Middle frontal gyrus (tissue), 1 donor: ENCODE measurements at regions not wholly inside any gene's neighbourhood (a gene's known extent, or its start where the extent isn't known, plus 50 kb on each side); places are given as distances from the start of the nearest gene placed in this dataset.
"Not testable (repeated sequence)": the region's sequence is repeated elsewhere in the genome, so short reads cannot be mapped to it uniquely, and the experiment has no call there.

Experiments used
- DNase-seq: peaks from one replicate; pipeline ENCODE4 v3.0.0-alpha.2; 2015; ENCODE audit warnings: low spot score; ENCODE audit errors: extremely low spot score

DNA sequence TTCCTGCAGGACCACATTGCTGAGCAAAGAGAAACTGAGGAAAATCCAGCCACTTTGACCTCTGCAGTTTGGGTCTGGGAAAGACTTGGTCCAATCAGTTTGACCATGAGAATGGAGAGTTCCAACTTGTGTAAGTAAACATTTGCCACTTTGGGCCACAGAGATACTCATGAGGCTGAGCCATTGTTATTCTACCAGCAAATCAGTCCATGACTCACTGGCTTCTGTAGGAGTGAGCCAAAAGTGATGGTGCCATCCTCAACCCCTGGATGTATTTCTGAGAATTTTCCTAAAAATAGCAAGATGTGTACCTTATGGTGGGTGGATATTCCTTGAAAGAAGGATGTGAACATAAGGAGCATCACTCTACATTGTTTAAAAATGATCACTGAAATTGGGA is 192.9 kb upstream of the OR4E1 start:
- no peak for DNase-seq

DNA sequence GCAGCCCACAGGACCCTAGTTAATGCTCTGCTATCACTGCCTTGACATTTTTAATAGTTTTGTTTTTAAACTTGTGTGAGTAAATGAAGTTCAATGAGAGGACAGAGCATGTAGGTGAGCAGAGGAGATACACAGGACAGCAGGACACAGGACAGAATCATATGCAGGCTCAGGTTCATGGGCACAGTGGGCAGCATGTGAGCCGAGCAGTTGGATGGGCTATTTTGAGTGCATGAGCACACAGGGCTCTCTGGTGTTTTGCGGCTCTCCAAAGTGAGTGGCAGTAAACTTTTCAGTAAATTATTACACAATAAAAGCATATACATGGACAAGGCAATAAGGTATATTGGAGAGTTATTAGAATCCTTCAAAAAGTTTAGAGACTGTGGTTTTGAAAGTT is 189.7 kb upstream of the OR4E1 start:
- no peak for DNase-seq

DNA sequence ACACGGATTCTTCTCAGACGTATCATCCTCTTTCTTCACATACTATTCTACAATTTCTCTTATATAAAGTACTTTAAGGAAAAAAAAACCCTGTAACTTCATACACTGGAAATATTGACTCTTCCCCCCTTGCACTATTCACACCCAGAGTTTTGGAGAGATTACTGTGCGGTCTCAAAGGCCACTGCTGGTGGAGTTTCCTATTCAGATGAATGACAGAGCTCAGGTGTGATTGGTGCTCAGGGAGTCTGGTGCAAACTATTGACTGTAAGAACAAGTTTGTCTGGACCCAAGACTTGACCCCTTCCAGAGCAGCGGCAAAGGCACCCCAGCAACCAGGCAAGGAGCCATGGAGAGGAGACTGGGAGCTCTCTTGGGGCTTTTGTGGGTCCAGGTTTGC is 187.5 kb upstream of the OR4E1 start:
- no peak for DNase-seq

DNA sequence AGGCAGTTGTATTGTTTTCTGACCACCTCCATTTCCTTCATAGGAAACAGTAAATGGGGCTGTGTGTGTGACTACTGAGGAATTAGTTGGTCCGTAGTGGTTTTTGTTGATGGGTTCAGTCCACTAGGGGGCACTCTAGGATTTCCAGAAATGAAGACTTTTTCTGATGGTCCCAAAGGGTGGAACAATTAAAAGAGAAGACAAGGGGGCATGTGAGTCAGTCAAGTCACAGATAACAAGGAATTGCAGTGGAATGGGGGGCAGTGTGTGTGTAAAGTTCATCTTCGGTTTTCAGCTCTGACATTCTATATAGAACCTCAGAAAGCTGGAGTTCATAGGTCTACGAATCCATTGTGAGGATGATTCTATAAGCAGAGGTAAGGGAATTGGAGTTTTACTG is 186.6 kb upstream of the OR4E1 start:
- DNase-seq: no peak

DNA sequence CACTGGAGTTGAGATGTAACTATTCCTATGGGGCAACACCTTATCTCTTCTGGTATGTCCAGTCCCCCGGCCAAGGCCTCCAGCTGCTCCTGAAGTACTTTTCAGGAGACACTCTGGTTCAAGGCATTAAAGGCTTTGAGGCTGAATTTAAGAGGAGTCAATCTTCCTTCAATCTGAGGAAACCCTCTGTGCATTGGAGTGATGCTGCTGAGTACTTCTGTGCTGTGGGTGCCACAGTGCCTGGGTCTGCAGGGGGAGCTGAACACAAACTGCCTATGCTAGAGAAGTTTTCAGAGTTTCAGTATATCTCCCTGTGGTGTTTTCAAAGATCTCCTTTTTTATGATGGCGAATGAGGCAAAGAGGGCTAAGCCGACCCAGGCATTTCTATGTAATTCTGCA is 179.2 kb upstream of the OR4E1 start:
- no peak for DNase-seq

DNA sequence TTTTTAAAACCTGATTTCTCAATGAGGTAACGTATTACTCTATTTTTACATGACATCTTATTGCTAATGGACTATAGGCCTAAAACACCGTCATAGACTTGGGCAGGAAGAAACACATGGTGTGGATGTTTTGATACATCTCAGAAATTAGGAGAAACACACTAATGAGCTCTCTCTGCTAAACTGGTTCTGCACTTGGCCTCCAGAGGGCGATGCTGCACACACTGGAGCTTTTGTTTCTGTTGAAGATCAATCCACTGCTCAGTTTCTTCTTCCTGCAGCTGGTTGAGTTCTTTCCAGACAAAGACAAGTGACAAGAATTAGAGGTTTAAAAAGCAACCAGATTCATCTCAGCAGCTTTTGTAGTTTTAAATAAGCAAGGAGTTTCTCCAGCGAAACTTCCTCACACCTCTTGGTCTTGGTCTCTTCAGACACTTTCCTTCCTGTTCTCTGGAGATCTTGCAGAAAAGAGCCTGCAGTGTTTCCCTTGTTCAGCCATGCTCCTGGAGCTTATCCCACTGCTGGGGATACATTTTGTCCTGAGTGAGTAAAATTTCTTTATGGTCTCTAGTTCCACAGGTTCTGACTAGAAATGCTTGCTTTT is 178.5 kb upstream of the OR4E1 start:
- no peak for DNase-seq

DNA sequence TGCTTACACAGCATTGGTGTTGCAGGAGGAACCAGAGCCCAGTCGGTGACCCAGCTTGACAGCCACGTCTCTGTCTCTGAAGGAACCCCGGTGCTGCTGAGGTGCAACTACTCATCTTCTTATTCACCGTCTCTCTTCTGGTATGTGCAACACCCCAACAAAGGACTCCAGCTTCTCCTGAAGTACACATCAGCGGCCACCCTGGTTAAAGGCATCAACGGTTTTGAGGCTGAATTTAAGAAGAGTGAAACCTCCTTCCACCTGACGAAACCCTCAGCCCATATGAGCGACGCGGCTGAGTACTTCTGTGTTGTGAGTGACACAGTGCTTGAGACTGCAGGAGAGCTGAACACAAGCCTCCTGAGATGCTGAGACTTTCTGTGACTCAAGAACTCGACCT is 173.3 kb upstream of the OR4E1 start:
- not testable (repeated sequence) for DNase-seq

DNA sequence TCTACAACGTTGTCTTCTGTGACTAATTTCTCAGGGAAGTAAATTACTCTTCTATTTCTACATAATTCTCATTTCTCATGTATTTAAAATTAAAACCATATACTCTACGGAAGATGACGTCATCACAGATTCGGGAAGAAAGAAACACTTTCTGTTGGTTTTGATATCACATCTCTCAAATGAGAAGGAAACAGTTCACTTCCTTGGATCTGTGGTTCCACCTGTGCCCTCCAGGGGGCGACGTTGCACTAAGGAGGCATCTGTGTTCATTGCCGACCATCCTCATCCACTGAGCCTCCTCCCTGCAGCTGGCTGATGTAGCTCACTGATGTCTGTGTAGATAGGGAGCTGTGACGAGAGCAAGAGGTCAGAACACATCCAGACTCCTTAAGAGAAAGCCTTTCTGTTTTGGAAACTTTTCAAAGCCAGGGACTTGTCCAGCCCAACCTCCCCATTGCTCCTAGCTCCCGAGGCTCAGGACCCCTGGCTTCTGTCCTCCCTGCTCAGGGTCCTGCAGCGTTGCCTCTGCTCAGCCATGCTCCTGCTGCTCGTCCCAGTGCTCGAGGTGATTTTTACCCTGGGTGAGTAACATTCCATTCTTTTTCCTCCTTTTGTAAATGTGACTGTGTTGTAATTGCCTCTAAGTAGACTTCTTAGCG is 172.7 kb upstream of the OR4E1 start:
- no peak for DNase-seq

DNA sequence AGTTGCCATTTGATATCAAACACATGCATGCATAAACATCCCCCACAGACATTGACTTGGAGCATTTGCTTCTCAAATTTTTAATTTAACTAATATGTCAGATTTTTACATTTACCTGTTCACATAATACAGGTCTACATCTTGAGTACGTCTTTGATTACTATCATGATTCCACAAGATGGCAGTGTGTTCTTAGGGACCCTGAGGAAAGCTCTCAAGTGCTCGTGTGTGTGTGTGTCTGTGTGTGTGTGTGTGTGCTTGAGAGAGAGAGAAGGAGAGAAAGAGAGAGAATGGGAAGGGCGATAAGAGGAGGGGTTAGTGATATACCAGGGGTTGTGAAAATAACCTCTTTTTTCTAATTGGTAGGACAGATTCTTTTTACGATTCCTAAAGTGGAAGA is 167.1 kb upstream of the OR4E1 start:
- DNase-seq: no peak

DNA sequence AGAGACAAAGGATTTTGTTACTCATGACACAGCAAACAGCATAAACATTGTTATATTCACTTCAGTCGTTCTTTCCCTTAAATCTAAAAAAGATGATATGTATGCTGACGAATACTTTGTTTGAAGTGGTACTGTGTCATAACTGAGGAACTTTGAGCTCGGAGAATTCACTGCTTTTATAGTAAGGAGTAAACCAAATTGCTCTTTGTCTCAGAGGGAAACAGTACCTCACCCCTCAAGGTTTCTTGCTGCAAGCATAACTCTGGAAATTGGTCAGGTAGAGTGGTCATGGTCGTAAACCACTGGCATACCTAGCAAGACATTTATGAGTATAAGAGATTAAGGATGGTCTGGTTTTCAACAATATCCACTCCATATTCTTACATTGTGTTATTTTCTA is 160.2 kb upstream of the OR4E1 start:
- DNase-seq: no peak

DNA sequence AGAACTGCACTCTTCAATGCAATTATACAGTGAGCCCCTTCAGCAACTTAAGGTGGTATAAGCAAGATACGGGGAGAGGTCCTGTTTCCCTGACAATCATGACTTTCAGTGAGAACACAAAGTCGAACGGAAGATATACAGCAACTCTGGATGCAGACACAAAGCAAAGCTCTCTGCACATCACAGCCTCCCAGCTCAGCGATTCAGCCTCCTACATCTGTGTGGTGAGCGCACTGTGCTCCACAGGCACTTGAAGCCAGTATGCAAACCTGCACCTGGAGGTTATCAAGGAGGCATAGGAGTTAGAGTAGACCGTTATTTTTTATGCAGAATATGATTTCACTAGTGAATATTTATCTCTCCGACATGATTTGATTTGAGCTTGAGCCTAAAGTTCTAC is 152.2 kb upstream of the OR4E1 start:
- no peak for DNase-seq

DNA sequence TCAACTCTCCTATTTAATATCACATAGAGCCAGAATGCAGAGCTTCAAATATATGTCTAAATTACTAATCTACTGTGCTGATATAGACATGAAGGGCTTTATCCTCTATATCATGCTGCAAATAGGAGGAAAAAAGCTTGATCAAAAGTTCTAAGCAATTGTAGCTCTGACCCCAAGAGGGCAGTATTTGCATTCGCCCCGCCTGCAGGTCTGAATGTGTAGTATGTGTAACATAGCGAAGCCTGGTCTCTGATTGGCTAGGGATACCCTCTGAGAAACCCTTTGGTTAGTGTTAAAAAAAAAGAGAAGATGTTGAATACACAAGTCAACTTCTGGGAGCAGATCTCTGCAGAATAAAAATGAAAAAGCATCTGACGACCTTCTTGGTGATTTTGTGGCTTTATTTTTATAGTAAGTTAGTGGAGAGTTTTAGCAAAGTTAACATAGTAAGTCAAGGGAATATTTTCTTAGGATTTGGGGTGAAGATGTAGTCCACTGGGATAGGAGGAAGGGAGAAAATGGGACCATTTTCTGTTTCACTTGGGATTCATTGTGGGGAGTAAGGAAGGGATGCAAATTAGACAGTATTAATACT is 151.6 kb upstream of the OR4E1 start:
- no peak for DNase-seq

DNA sequence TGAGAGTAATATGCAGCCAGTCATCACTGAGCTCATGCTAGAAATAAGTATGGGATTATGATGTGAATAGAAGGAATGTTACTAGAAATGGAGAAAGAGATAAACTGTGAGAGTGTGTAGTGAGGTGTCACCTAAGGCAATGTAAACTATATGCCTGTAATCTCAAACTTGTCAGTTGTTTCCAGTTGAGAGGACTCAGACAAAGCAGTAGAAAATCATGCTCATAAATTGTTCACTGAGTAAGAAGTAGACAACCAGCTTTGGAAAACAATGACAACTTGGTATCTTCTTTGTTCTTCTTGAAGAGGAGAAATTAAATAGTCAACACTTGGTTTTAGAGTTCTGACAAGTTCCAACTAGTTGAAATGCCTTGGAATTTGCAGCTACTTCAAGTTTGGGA is 148.5 kb upstream of the OR4E1 start:
- no peak for DNase-seq

DNA sequence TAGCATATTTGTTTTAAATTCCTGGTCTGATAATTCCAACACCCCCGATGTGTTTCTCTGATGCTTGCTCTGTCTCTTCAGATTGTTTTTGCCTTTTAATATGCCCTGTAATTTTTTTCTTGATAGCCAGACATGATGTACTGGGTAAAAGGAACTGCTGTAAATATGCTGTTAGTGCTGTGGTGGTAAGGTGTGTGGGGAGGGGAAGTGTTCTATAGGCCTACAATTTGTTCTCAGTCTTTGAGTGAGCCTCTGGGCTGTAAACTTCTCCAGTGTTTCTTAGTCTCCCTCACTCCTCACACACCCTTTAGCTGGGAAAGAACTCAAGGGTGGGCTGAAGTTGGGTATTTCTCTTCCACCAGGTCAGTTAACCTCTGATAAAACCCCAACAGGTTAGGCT is 147.0 kb upstream of the OR4E1 start:
- no peak for DNase-seq

DNA sequence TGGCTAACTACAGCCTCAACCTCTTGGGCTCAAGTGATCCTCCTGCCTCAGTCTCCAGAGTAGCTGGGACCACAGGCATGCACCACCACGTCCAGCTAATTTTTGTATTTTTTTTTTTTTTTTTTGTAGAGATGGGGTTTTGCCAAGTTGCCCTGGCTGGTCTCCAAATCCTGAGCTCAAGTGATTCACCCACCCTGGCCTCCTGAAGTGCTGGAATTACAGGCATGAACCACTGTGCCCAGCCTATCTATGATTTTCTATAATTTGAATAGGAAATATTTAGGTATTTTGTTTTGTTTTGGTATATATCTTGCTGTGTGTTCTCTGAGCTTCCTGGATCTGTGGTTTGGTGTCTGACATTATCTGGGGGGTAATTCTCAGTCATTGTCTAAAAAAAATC is 146.3 kb upstream of the OR4E1 start:
- not testable (repeated sequence) for DNase-seq

DNA sequence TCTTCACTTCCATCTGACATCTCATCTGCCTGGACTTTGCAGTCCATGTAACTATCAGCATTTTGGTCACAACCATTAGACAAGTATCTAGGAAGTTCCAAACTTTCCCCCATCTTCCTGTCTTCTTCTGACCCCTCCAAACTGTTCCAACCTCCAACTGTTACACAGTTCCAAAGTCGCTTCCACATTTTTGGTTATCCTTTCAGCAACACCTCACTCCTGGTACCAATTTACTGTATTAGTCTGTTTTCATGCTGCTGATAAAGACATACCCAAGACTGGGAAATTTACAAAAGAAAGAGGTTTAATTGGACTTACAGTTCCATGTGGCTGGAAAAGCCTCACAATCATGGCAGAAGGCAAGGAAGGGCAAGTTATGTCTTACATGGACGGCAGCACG is 143.4 kb upstream of the OR4E1 start:
- DNase-seq: not testable (repeated sequence)

DNA sequence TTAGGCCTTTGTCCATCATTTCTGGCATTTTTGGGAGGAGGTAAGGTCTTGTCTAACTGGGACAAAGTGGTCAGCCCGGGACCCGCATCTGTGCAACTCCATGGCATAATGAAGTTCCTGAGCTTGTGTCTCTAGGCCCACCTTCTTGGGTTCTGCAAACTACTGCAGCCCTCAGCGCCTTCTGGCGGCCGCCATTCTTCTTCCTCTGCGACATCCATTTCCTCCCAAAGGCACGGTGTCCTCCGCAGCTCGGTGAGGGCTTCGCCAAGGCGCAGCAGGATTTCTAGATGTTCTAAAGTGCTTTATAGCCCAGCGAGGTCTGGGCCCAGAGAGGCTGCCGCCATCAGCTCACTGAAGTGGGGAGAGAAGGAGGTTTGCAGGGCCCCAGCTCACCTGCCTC is 134.4 kb upstream of the OR4E1 start:
- no peak for DNase-seq

DNA sequence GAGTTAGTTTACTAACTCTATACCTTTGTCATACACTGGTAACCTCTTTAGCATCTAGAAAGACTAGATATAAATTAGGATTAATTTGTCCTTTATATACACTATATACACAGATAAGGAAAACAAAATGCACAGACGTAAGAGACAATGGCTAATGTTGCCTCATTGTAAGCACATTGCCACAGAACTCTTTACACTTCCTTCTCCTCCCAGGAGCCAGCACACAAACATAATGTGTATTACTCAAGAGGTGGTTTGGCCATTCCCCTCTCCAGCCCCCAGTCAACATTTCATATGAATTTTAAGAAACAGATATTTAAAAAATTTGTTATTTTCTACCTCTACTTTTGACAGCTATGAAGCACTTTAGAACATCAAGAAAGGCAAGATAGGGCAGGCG is 131.4 kb upstream of the OR4E1 start:
- DNase-seq: no peak

DNA sequence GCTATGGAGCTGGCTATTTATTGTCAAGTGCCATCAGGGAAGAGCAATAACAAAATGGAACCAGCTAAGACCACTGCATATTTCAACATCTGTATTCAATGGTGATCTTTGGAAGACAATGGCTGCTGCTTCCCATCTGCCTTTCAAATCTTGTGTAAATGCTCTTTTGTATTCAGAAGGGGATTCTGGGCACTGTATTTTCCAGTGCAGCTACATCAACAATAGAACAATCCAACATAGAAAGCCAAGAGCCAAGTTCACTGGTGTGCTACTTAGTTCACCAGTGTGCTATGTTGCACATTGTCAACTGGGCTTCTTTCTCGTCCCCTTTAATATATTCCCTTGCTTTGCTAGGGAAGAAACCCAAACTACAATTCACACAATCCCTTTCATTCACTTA is 128.8 kb upstream of the OR4E1 start:
- no peak for DNase-seq

DNA sequence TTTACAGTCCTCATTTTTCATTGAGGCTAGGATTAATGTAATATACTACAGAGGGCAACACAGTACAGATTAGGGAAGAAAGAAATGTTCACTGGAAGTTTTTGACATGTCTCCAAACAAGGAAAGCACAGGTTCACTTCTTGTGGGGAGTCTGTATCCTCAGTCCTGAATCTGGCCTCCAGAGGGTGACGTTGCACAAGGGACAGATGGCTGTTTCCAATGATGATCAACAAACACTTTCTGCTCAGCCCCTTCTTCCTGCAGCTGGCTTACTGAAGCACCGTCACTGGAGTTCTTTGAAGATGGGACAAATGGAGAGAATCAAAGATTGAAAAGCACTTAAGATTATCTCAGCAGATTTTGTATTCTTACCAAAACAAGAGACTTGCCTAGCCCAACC is 123.3 kb upstream of the OR4E1 start:
- DNase-seq: no peak

DNA sequence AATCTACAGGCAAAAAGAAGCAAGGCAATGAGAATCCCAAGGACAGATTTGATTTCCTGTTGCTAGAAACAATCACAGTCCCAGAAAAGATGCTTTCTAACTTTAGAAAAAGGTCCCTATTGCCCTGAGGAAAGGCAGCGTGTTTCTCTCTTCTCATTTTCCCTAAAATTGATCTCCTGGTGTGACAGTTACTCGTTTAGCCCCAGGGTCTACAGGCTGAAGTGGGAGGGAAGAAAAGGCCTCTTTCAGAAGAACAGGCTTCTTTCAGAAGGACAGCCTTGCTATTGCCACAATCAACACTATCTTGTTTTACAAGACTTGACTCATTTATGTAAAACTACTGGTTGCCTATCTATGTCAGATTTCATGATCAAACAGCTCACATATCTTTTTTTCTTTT is 121.8 kb upstream of the OR4E1 start:
- no peak for DNase-seq

DNA sequence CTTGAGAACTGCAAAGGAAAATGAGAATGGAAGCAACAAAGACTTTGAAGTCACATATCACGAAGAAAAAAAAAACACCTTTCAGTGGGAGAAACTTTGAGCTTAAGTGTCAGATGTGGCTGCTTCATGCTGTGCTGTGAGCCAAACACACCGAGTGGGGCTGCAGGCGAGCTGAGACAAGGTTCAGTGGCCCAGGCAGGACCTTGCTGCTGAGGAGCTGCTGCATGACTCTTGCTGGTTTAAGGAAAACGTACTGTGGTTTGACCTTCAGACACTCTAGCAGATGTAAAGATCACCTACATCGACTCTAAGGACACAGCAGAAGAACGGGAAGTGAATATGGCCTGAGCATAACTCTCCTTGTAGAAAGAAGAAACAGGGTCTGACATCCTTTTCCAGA is 118.1 kb upstream of the OR4E1 start:
- no peak for DNase-seq

DNA sequence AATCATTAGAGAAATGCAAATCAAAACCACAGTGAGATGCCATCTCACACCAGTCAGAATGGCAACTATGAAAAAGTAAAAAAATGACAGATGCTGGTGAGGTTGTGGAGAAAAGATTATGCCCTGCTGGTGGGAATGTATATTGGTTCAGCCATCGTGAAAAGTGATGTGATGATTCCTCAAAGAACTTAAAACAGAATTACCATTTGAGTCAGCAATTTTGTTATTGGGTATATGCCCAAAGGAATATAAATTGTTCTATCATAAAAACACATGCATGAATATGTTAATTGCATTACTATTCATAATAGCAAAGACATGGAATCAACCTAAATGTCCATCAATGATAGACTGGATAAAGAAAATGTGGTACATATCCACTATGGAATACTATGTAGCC is 115.1 kb upstream of the OR4E1 start:
- not testable (repeated sequence) for DNase-seq
